ENCODE measurements at regions not wholly inside any gene's neighbourhood (a gene's known extent, or its start where the extent isn't known, plus 50 kb on each side); places are given as distances from the start of the nearest gene placed in this dataset.

DNA sequence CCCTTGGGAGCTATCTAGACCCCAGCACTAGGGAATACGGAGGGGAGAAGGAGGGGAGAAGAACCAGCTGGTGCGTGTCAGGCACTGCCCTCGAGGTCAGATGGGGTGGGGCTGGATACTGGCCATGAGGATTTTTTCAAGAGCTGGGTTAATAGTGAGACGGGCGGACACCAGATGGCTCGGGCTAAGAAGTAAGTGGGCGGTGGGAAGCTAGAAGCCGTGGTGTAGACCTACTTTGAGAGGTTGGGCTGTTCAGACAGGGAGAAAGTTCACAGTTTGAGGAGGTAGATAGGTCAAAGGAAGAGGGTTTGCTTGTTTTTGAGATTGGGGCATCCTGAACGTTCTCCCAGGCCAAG is 303.8 kb downstream of the SEC14L1 start:
- H3K4me1 ChIP-seq, result peaks cover 32 to 92% (median 73%) of the 10 kb centered on the region in 9 donors
- peaks cover 0 to 6% (median 0%) of the 10 kb centered on the region in 9 donors for H3K36me3 ChIP-seq
- 32 to 49% methylated on average over 9 of the region's 9 CpGs for WGBS, 2 donors
- no peak for TF ChIP-seq CTCF (IDR thresholded peaks at IDR 0.05)
- H3K4me3 ChIP-seq, result no peak overlapping the region
- H3K27ac ChIP-seq, result peak overlapping the region; percentile 38 to 89 (median 74)
- intact Hi-C loops (cut with DNase I), result loop anchor here in 1 of 10 donors (5.0 kb wide), 1 partner anchor 33 kb away; no protein-coding TSS in a partner anchor
- ATAC-seq (peak; percentile 38 to 62 (median 58)), DNase-seq (peak in 1 of 2 donors; percentile 69)
- no peaks in the 10 kb centered on the region for H3K27me3 ChIP-seq
- no peaks in the 10 kb centered on the region for H3K9me3 ChIP-seq

- Histone ChIP-seq H3K4me1 (peaks cover 32 to 92% (median 73%) of the 10 kb centered on the region in 9 donors), H3K9me3 (no peaks in the 10 kb centered on the region), H3K27me3 (no peaks in the 10 kb centered on the region), H3K27ac (peak overlapping the region in 9 of 10 donors; percentile 59 to 89 (median 74)), H3K36me3 (peaks cover 0 to 6% (median 0%) of the 10 kb centered on the region in 9 donors), H3K4me3 (peak overlapping the region in 4 of 10 donors; percentile 7 to 36 (median 14))
- intact Hi-C loops (cut with DNase I), result loop anchor here in 1 of 10 donors (5.0 kb wide), 1 partner anchor 32 kb away; no protein-coding TSS in a partner anchor
- TF ChIP-seq CTCF (IDR thresholded peaks at IDR 0.05), result no peak
- peak; percentile 31 to 71 (median 47) for ATAC-seq
- no peak for DNase-seq
- WGBS, 2 donors, result 37 to 47% methylated on average over 15 of the region's 15 CpGs
These were observed 304.4 kb downstream of the SEC14L1 start for GRCh38 chr17:77444984-77445759.

DNA sequence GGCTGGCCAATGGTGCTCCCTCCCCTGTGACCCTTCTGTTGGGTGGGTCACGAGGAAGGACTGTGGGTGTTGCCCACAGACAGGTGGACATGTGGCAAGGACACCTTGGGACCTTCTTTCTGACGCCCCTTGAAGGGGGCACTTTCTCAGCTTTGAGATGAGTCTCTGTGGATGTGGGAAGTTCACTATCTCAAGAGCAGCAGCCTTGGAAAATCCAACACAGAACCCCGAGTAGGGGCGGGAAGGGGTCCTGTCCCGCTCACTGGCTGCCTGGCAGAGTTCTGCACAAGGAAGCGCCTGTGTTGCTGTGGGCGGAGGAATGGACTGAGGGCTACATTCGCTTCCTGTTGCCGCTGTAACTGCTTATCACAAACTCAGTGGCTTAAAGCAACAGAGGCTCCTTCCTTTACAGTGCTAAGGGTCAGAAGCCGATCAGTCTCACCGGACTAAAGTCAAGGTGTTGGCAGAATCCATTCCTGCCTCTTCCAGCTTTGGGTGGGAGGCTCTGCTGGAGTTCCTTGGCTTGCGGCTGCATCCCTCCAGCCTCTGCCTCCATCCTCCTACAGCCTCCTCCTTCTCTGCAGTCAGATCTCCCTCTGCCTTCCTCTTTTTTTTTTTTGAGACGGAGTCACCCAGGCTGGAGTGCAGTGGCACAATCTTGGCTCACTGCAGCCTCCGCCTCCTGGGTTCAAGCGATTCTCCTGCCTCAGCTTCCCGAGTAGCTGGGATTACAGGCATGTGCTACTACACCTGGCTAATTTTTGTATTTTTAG is 305.2 kb downstream of the SEC14L1 start:
- peak in 7 of 8 donors; percentile 15 to 53 (median 38) for ATAC-seq

More for the DNA sequence above, 305.2 kb downstream of the SEC14L1 start:
- intact Hi-C loops (cut with DNase I), result no loop called here
- Histone ChIP-seq H3K9me3 (no peaks in the 10 kb centered on the region), H3K4me3 (peak overlapping the region in 5 of 10 donors; percentile 7 to 36 (median 14)), H3K4me1 (peaks cover 31 to 92% (median 73%) of the 10 kb centered on the region in 9 donors), H3K27me3 (no peaks in the 10 kb centered on the region), H3K36me3 (peaks cover 0 to 6% (median 0%) of the 10 kb centered on the region in 9 donors), H3K27ac (peak overlapping the region in 9 of 10 donors; percentile 59 to 89 (median 74))
- TF ChIP-seq CTCF (IDR thresholded peaks at IDR 0.05), result no peak
- 48 to 59% methylated on average over 16 of the region's 16 CpGs for WGBS, 2 donors
- DNase-seq, result no peak
